Calu3 (cell line): ENCODE measurements at regions not wholly inside any gene's neighbourhood (a gene's known extent, or its start where the extent isn't known, plus 50 kb on each side); places are given as distances from the start of the nearest gene placed in this dataset.

Experiments used
- BruUV-seq: library from RNA; stranded (reverse); fragments of 400-500 nt; replicated peaks from 2 replicates; lab custom pipeline; 2021; lab: Mats Ljungman, UMichigan
- CTCF ChIA-PET: fragments of 300-600 bp; sonication (Branson Sonifier 250); formaldehyde crosslinking; loops from one replicate; lab custom pipeline; 2022; ENCODE audit warnings: antibody characterized with exemption; lab: Charles Lee
- DNase-seq: peaks from one replicate; pipeline ENCODE4 v3.0.0; 2022
- H3K27ac Mint-ChIP-seq: one replicate; pipeline ENCODE4 v1.8.0; 2022; ENCODE audit warnings: mixed read lengths; ENCODE audit not compliant: unreplicated experiment
- H3K27me3 Mint-ChIP-seq: one replicate; pipeline ENCODE4 v1.8.0; 2022; ENCODE audit warnings: mixed read lengths; ENCODE audit not compliant: unreplicated experiment
- H3K36me3 Mint-ChIP-seq: one replicate; pipeline ENCODE4 v1.8.0; 2022; ENCODE audit warnings: mild to moderate bottlenecking, moderate library complexity, mixed read lengths; ENCODE audit not compliant: insufficient read depth, unreplicated experiment
- H3K4me1 Mint-ChIP-seq: one replicate; pipeline ENCODE4 v1.8.0; 2022; ENCODE audit warnings: mild to moderate bottlenecking, low read depth, mixed read lengths; ENCODE audit not compliant: unreplicated experiment
- H3K4me3 Mint-ChIP-seq: one replicate; pipeline ENCODE4 v1.8.0; 2022; ENCODE audit warnings: mild to moderate bottlenecking, low read depth, moderate library complexity, mixed read lengths; ENCODE audit not compliant: unreplicated experiment
- H3K9me3 Mint-ChIP-seq: one replicate; pipeline ENCODE4 v1.8.0; 2022; ENCODE audit warnings: low read depth, mixed read lengths; ENCODE audit not compliant: unreplicated experiment
- intact Hi-C: fragments of 100-400 bp; cut with micrococcal nuclease; formaldehyde crosslinking; loops from one replicate; pipeline ENCODE4 v1.10.0; 2022; ENCODE audit not compliant: unreplicated experiment
- TF ChIP-seq, protein P1 (sequence below): fragments of 200-600 bp; IDR thresholded peaks from one replicate; pipeline ENCODE4 v1.8.0; 2022; ENCODE audit warnings: antibody characterized with exemption; ENCODE audit not compliant: unreplicated experiment

DNA sequence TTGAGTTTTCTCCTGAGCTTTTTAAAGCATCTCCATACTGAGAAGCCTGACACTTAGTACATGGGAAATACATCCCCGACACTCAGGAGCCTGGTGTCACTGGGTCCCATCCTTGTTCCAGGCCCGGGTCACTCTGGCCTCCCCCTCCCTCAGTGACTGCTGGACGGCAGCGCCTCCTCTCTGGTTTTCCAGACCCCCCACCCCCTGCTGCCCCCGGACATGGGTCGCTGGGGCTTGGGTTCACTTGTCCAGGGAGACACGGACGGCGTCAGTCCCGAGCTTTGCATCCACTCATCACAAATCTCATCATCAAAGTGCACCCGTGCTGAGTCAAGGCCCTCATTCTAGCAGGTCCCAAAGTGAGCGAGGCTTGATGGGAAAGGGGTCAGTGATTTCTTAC lies 243.0 kb downstream of the IRX2 start:
- Mint-ChIP-seq H3K4me3 (no peak overlapping the region), H3K4me1 (no peaks in the 10 kb centered on the region), H3K27me3 (no peaks in the 10 kb centered on the region), H3K27ac (no peak overlapping the region), H3K9me3 (peaks cover 8% of the 10 kb centered on the region), H3K36me3 (no peaks in the 10 kb centered on the region)
- CTCF ChIA-PET = no interaction called here
- intact Hi-C loops = no loop called here
- TF ChIP-seq, protein P1, sequence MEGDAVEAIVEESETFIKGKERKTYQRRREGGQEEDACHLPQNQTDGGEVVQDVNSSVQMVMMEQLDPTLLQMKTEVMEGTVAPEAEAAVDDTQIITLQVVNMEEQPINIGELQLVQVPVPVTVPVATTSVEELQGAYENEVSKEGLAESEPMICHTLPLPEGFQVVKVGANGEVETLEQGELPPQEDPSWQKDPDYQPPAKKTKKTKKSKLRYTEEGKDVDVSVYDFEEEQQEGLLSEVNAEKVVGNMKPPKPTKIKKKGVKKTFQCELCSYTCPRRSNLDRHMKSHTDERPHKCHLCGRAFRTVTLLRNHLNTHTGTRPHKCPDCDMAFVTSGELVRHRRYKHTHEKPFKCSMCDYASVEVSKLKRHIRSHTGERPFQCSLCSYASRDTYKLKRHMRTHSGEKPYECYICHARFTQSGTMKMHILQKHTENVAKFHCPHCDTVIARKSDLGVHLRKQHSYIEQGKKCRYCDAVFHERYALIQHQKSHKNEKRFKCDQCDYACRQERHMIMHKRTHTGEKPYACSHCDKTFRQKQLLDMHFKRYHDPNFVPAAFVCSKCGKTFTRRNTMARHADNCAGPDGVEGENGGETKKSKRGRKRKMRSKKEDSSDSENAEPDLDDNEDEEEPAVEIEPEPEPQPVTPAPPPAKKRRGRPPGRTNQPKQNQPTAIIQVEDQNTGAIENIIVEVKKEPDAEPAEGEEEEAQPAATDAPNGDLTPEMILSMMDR = no peak
- BruUV-seq = no TSS peak
- DNase-seq = no peak

GRCh38 chr5:2507611-2508010 lies 243.9 kb downstream of the IRX2 start:
- H3K4me3 Mint-ChIP-seq = no peak overlapping the region
- no peaks in the 10 kb centered on the region for H3K27me3 Mint-ChIP-seq
- no TSS peak for BruUV-seq
- TF ChIP-seq, protein P1 = no peak
- no peaks in the 10 kb centered on the region for H3K36me3 Mint-ChIP-seq
- DNase-seq = no peak
- peaks cover 8% of the 10 kb centered on the region for H3K9me3 Mint-ChIP-seq
- no peak overlapping the region for H3K27ac Mint-ChIP-seq
- H3K4me1 Mint-ChIP-seq = no peaks in the 10 kb centered on the region
- intact Hi-C loops = no loop called here
- CTCF ChIA-PET = no interaction called here

GRCh38 chr5:2506603-2507002 lies 244.9 kb downstream of the IRX2 start:
- CTCF ChIA-PET = no interaction called here
- TF ChIP-seq, protein P1 = no peak
- peaks cover 8% of the 10 kb centered on the region for H3K9me3 Mint-ChIP-seq
- H3K36me3 Mint-ChIP-seq = no peaks in the 10 kb centered on the region
- intact Hi-C loops = no loop called here
- H3K27me3 Mint-ChIP-seq = no peaks in the 10 kb centered on the region
- no peak overlapping the region for H3K4me3 Mint-ChIP-seq
- H3K27ac Mint-ChIP-seq = no peak overlapping the region
- DNase-seq = no peak
- BruUV-seq = no TSS peak
- no peaks in the 10 kb centered on the region for H3K4me1 Mint-ChIP-seq

- no peak for DNase-seq
- TF ChIP-seq, protein P1 = no peak
- no TSS peak for BruUV-seq
- Mint-ChIP-seq H3K4me3 (no peak overlapping the region), H3K27ac (no peak overlapping the region), H3K9me3 (peaks cover 7% of the 10 kb centered on the region), H3K36me3 (no peaks in the 10 kb centered on the region), H3K27me3 (no peaks in the 10 kb centered on the region), H3K4me1 (no peaks in the 10 kb centered on the region)
- intact Hi-C loops = no loop called here
- CTCF ChIA-PET = no interaction called here
Observed at GRCh38 chr5:2505217-2505616, 246.3 kb downstream of the IRX2 start.
